Neural progenitor cell (in vitro differentiated cells): ENCODE measurements at regions not wholly inside any gene's neighbourhood (a gene's known extent, or its start where the extent isn't known, plus 50 kb on each side); places are given as distances from the start of the nearest gene placed in this dataset.

Experiments
- CTCF ChIP-seq: fragments of 200-600 bp; sonication (generic); IDR thresholded peaks from 2 replicates; pipeline ENCODE4 v1.5.1; 2017; ENCODE audit warnings: antibody characterized with exemption, mild to moderate bottlenecking
- EZH2 ChIP-seq: fragments of 200-600 bp; sonication (generic); IDR thresholded peaks from 2 replicates; pipeline ENCODE4 v1.6.1; 2017; ENCODE audit warnings: antibody characterized with exemption, mild to moderate bottlenecking, moderate library complexity

- TF ChIP-seq CTCF (no peak), EZH2 (no peak)
Observed at GRCh38 chr6:113077794-113078193, 730.7 kb downstream of the RFPL4B start.
